Thyroid gland (tissue), 4 donors: ENCODE measurements at regions not wholly inside any gene's neighbourhood (a gene's known extent, or its start where the extent isn't known, plus 50 kb on each side); places are given as distances from the start of the nearest gene placed in this dataset.

Source experiments
- DNase-seq, 2 donors: peaks; one replicate each; pipeline ENCODE4 v3.0.0-alpha.2; 2019
- H3K27ac ChIP-seq, 3 donors: fragments of 200-600 bp; sonication (generic); 1 replicate in 2 of 3; 2 replicates in 1 of 3; pipeline ENCODE4 v1.5.1; 2016 to 2019; ENCODE audit warnings: mild to moderate bottlenecking in 1 of 3, moderate library complexity in 1 of 3
- H3K27me3 ChIP-seq: fragments of 200-600 bp; sonication (generic); one replicate; pipeline ENCODE4 v1.5.1; 2019
- H3K36me3 ChIP-seq, 2 donors: fragments of 200-600 bp; sonication (generic); one replicate each; pipeline ENCODE4 v1.5.1; 2016 to 2019
- H3K4me1 ChIP-seq, 2 donors: fragments of 200-600 bp; sonication (generic); one replicate each; pipeline ENCODE4 v1.5.1; 2017 to 2019
- H3K4me3 ChIP-seq, 3 donors: fragments of 200-600 bp; sonication (generic); replicated peaks in 1 of 3; 1 replicate in 2 of 3; 2 replicates in 1 of 3; pipeline ENCODE4 v1.5.1; 2016; ENCODE audit warnings: mild to moderate bottlenecking in 1 of 3
- H3K9me3 ChIP-seq: fragments of 200-600 bp; sonication (generic); one replicate; pipeline ENCODE4 v1.5.1; 2017
- CTCF ChIP-seq, 6 experiments: fragments of 200-600 bp in 3 of 6; fragments of 450-650 bp in 3 of 6; sonication (generic) in 3 of 6; IDR thresholded peaks; one replicate each; pipeline ENCODE4 v1.5.1; 2016 to 2019; ENCODE audit warnings: antibody characterized with exemption in 6 of 6, mild to moderate bottlenecking in 2 of 6, inconsistent platforms in 1 of 6, moderate library complexity in 1 of 6
- POLR2A ChIP-seq, 2 donors: fragments of 450-650 bp; IDR thresholded peaks; one replicate each; pipeline ENCODE4 v1.6.1; 2017; ENCODE audit warnings: antibody characterized with exemption in 2 of 2, mild to moderate bottlenecking in 2 of 2, moderate library complexity in 1 of 2
- WGBS, 2 donors: methylation state at CpG; one replicate each; pipeline ENCODE4 v1.1.5; 2017; 5-methylcytosine and 5-hydroxymethylcytosine counted together
- intact Hi-C: fragments of 100-400 bp; cut with DNase I; formaldehyde crosslinking; loops from one replicate; pipeline ENCODE4 v1.15.1; 2023

- H3K27me3 ChIP-seq = no peaks in the 10 kb centered on the region
- H3K9me3 ChIP-seq = no peaks in the 10 kb centered on the region
- intact Hi-C loops = no loop called here
- H3K4me1 ChIP-seq = no peaks in the 10 kb centered on the region
- no peak for DNase-seq
- H3K36me3 ChIP-seq = no peaks in the 10 kb centered on the region
- TF ChIP-seq CTCF (IDR thresholded peaks at IDR 0.05) = no peak
- no peak for TF ChIP-seq POLR2A (IDR thresholded peaks at IDR 0.05)
- H3K27ac ChIP-seq = no peak overlapping the region
- 64 to 65% methylated on average over 5 of the region's 5 CpGs for WGBS, 2 donors
- no peak overlapping the region for H3K4me3 ChIP-seq
Measured at GRCh38 chr7:26560526-26561256, 269.0 kb downstream of the SNX10 start.

GRCh38 chr7:26562841-26563240 lies 271.2 kb downstream of the SNX10 start:
- Histone ChIP-seq H3K27me3 (no peaks in the 10 kb centered on the region), H3K4me1 (no peaks in the 10 kb centered on the region), H3K9me3 (no peaks in the 10 kb centered on the region), H3K27ac (no peak overlapping the region), H3K36me3 (no peaks in the 10 kb centered on the region), H3K4me3 (no peak overlapping the region)
- no peak for DNase-seq
- intact Hi-C loops = no loop called here
- 78 to 79% methylated on average over 3 of the region's 3 CpGs for WGBS, 2 donors
- TF ChIP-seq CTCF (IDR thresholded peaks at IDR 0.05) (no peak), POLR2A (IDR thresholded peaks at IDR 0.05) (no peak)

GRCh38 chr7:26563406-26563805 lies 271.7 kb downstream of the SNX10 start:
- 92 to 93% methylated on average over 1 of the region's 1 CpG for WGBS, 2 donors
- no peaks in the 10 kb centered on the region for H3K4me1 ChIP-seq
- no peak overlapping the region for H3K27ac ChIP-seq
- no peaks in the 10 kb centered on the region for H3K36me3 ChIP-seq
- no peak overlapping the region for H3K4me3 ChIP-seq
- no peaks in the 10 kb centered on the region for H3K9me3 ChIP-seq
- no peak for DNase-seq
- H3K27me3 ChIP-seq = no peaks in the 10 kb centered on the region
- intact Hi-C loops = no loop called here
- TF ChIP-seq POLR2A (IDR thresholded peaks at IDR 0.05) (no peak), CTCF (IDR thresholded peaks at IDR 0.05) (no peak)

- no peaks in the 10 kb centered on the region for H3K4me1 ChIP-seq
- H3K27me3 ChIP-seq = no peaks in the 10 kb centered on the region
- no peak overlapping the region for H3K4me3 ChIP-seq
- no peaks in the 10 kb centered on the region for H3K36me3 ChIP-seq
- DNase-seq = no peak
- no peaks in the 10 kb centered on the region for H3K9me3 ChIP-seq
- no peak overlapping the region for H3K27ac ChIP-seq
- intact Hi-C loops = no loop called here
- TF ChIP-seq POLR2A (IDR thresholded peaks at IDR 0.05) = no peak
- TF ChIP-seq CTCF (IDR thresholded peaks at IDR 0.05) = no peak
- 64 to 67% methylated on average over 4 of the region's 4 CpGs for WGBS, 2 donors
Measured at GRCh38 chr7:26567266-26567665, 275.6 kb downstream of the SNX10 start.

- intact Hi-C loops = no loop called here
- 83 to 87% methylated on average over 6 of the region's 6 CpGs for WGBS, 2 donors
Measured at GRCh38 chr7:26574476-26574875, 282.8 kb downstream of the SNX10 start.

More at GRCh38 chr7:26574476-26574875, 282.8 kb downstream of the SNX10 start:
- H3K4me1 ChIP-seq = no peaks in the 10 kb centered on the region
- TF ChIP-seq CTCF (IDR thresholded peaks at IDR 0.05) = no peak
- H3K9me3 ChIP-seq = no peaks in the 10 kb centered on the region
- no peak for DNase-seq
- no peaks in the 10 kb centered on the region for H3K36me3 ChIP-seq
- no peak overlapping the region for H3K4me3 ChIP-seq
- no peak overlapping the region for H3K27ac ChIP-seq
- no peaks in the 10 kb centered on the region for H3K27me3 ChIP-seq
